Spleen (tissue), 11 donors: ENCODE measurements at regions not wholly inside any gene's neighbourhood (a gene's known extent, or its start where the extent isn't known, plus 50 kb on each side); places are given as distances from the start of the nearest gene placed in this dataset.

Experiments used
- DNase-seq: peaks from one replicate; pipeline ENCODE4 v3.0.0-alpha.2; 2020
- H3K27ac ChIP-seq, 8 donors: fragments of 200-600 bp; sonication (generic) in 7 of 8; 1 replicate in 4 of 8; 2 replicates in 4 of 8; pipeline versions ENCODE4 v1.5.0 to v1.8.0; 2016 to 2021; ENCODE audit warnings: inconsistent platforms in 4 of 8, mild to moderate bottlenecking in 4 of 8, moderate library complexity in 1 of 8
- H3K27me3 ChIP-seq, 7 donors: fragments of 200-600 bp; sonication (generic) in 6 of 7; replicated peaks in 1 of 7; 1 replicate in 4 of 7; 2 replicates in 3 of 7; pipeline versions ENCODE4 v1.5.0 to v1.8.0; 2016 to 2021; ENCODE audit warnings: inconsistent platforms in 3 of 7, mild to moderate bottlenecking in 1 of 7
- H3K36me3 ChIP-seq, 6 donors: fragments of 200-600 bp; sonication (generic) in 5 of 6; 1 replicate in 4 of 6; 2 replicates in 2 of 6; pipeline versions ENCODE4 v1.5.0 to v1.8.0; 2016 to 2021; ENCODE audit warnings: inconsistent platforms in 2 of 6
- H3K4me1 ChIP-seq, 6 donors: fragments of 200-600 bp; sonication (generic) in 5 of 6; 1 replicate in 3 of 6; 2 replicates in 3 of 6; pipeline versions ENCODE4 v1.5.0 to v1.8.0; 2016 to 2021; ENCODE audit warnings: inconsistent platforms in 3 of 6
- H3K4me3 ChIP-seq, 8 donors: fragments of 200-600 bp; sonication (generic) in 7 of 8; 1 replicate in 4 of 8; 2 replicates in 4 of 8; pipeline versions ENCODE4 v1.5.0 to v1.8.0; 2016 to 2021; ENCODE audit warnings: inconsistent platforms in 4 of 8, mild to moderate bottlenecking in 4 of 8, moderate library complexity in 2 of 8
- H3K9me3 ChIP-seq, 8 donors: fragments of 200-600 bp; sonication (generic) in 7 of 8; 1 replicate in 4 of 8; 2 replicates in 4 of 8; pipeline versions ENCODE4 v1.5.0 to v1.8.0; 2016 to 2021; ENCODE audit warnings: inconsistent platforms in 4 of 8
- CTCF ChIP-seq, 11 experiments: fragments of 200-600 bp in 7 of 11; fragments of 450-650 bp in 4 of 11; sonication (generic) in 4 of 11; IDR thresholded peaks in 8 of 11; conservative IDR thresholded peaks in 3 of 11; 1 replicate in 7 of 11; 2 replicates in 4 of 11; pipeline versions ENCODE4 v1.4.0 to v1.8.0; 2016 to 2021; ENCODE audit warnings: antibody characterized with exemption in 11 of 11, inconsistent platforms in 4 of 11, mild to moderate bottlenecking in 1 of 11
- POLR2A ChIP-seq, 3 donors: fragments of 450-650 bp; IDR thresholded peaks; one replicate each; pipeline ENCODE4 v1.5.1; 2017; ENCODE audit warnings: antibody characterized with exemption in 3 of 3, mild to moderate bottlenecking in 1 of 3
- POLR2AphosphoS5 ChIP-seq, 3 donors: sonication (generic); formaldehyde crosslinking; IDR thresholded peaks; one replicate each; pipeline ENCODE4 v1.5.1; 2017; ENCODE audit warnings: antibody characterized with exemption in 3 of 3
- WGBS, 5 donors: extraction: QIAGEN DNeasy Blood & Tissue Kit in 3 of 5; methylation state at CpG; one replicate each; pipeline versions ENCODE4 v1.1.5 to v1.1.7; 2013 to 2018; 5-methylcytosine and 5-hydroxymethylcytosine counted together
- intact Hi-C: fragments of 100-400 bp; cut with DNase I; formaldehyde crosslinking; loops from one replicate; pipeline ENCODE4 v1.15.0; 2023; ENCODE audit warnings: low total_unique reads
- donor health status: healthy with polysubstance abuse.
- donor health status: DM: no; HTN: no; CAD: no; lungs with moderate emphysema.
- donor health status: DM: no; HTN: no; CAD: no.
- donor health status: Bipolar disorder and iron deficiency.
- donor health status: healthy.
- donor health status: DM: no; HTN: no; CAD: no.
- donor health status: DM: yes; HTN: yes; CAD: no.

GRCh38 chr1:90810681-90811080 is 93.6 kb upstream of the BARHL2 start:
- Histone ChIP-seq H3K4me3 (no peak overlapping the region), H3K4me1 (no peaks in the 10 kb centered on the region), H3K27ac (no peak overlapping the region), H3K27me3 (peaks cover 0 to 11% (median 0%) of the 10 kb centered on the region in 7 donors), H3K9me3 (no peaks in the 10 kb centered on the region), H3K36me3 (no peaks in the 10 kb centered on the region)
- no peak for TF ChIP-seq POLR2AphosphoS5 (IDR thresholded peaks at IDR 0.05)
- intact Hi-C loops: no loop called here
- 85 to 97% (median 89%) methylated on average over 6 of the region's 6 CpGs for WGBS, 5 donors
- DNase-seq: no peak

- H3K4me3 ChIP-seq: no peak overlapping the region
- no peaks in the 10 kb centered on the region for H3K4me1 ChIP-seq
- H3K27ac ChIP-seq: no peak overlapping the region
- TF ChIP-seq CTCF (IDR thresholded peaks at IDR 0.05 in 8 of 11, conservative IDR thresholded peaks at IDR 0.05 in 3 of 11): no peak
- TF ChIP-seq POLR2AphosphoS5 (IDR thresholded peaks at IDR 0.05): no peak
- TF ChIP-seq POLR2A (IDR thresholded peaks at IDR 0.05): no peak
- peaks cover 0 to 5% (median 0%) of the 10 kb centered on the region in 7 donors for H3K27me3 ChIP-seq
- intact Hi-C loops: no loop called here
- H3K9me3 ChIP-seq: peaks cover 0 to 5% (median 0%) of the 10 kb centered on the region in 8 donors
- no peak for DNase-seq
- no peaks in the 10 kb centered on the region for H3K36me3 ChIP-seq
- 51 to 65% (median 58%) methylated on average over 3 of the region's 3 CpGs for WGBS, 5 donors
Observed at GRCh38 chr1:90809996-90810395, 92.9 kb upstream of the BARHL2 start.

- TF ChIP-seq POLR2A (IDR thresholded peaks at IDR 0.05) (no peak), POLR2AphosphoS5 (IDR thresholded peaks at IDR 0.05) (no peak), CTCF (IDR thresholded peaks at IDR 0.05 in 8 of 11, conservative IDR thresholded peaks at IDR 0.05 in 3 of 11) (no peak)
- Histone ChIP-seq H3K4me3 (no peak overlapping the region), H3K9me3 (peaks cover 0 to 7% (median 0%) of the 10 kb centered on the region in 8 donors), H3K4me1 (no peaks in the 10 kb centered on the region), H3K27ac (no peak overlapping the region), H3K27me3 (peaks cover 0 to 5% (median 0%) of the 10 kb centered on the region in 7 donors), H3K36me3 (no peaks in the 10 kb centered on the region)
- DNase-seq: no peak
- intact Hi-C loops: no loop called here
- WGBS, 5 donors: 43 to 61% (median 43%) methylated on average over 3 of the region's 3 CpGs
Observed at GRCh38 chr1:90809093-90809492, 92.0 kb upstream of the BARHL2 start.

- no peaks in the 10 kb centered on the region for H3K4me1 ChIP-seq
- no peak overlapping the region for H3K4me3 ChIP-seq
- intact Hi-C loops: no loop called here
- no peak for DNase-seq
- peaks cover 0 to 12% (median 0%) of the 10 kb centered on the region in 7 donors for H3K27me3 ChIP-seq
- no peaks in the 10 kb centered on the region for H3K36me3 ChIP-seq
- no peak overlapping the region for H3K27ac ChIP-seq
- H3K9me3 ChIP-seq: peaks cover 0 to 13% (median 0%) of the 10 kb centered on the region in 8 donors
- TF ChIP-seq POLR2A (IDR thresholded peaks at IDR 0.05) (no peak), POLR2AphosphoS5 (IDR thresholded peaks at IDR 0.05) (no peak), CTCF (IDR thresholded peaks at IDR 0.05 in 8 of 11, conservative IDR thresholded peaks at IDR 0.05 in 3 of 11) (no peak)
Observed at GRCh38 chr1:90807329-90807728, 90.2 kb upstream of the BARHL2 start.

GRCh38 chr1:90802622-90803021 is 85.5 kb upstream of the BARHL2 start:
- 73 to 95% (median 84%) methylated on average over 1 of the region's 1 CpG for WGBS, 5 donors
- no peak for TF ChIP-seq POLR2A (IDR thresholded peaks at IDR 0.05)
- no peak for TF ChIP-seq CTCF (IDR thresholded peaks at IDR 0.05 in 8 of 11, conservative IDR thresholded peaks at IDR 0.05 in 3 of 11)
- TF ChIP-seq POLR2AphosphoS5 (IDR thresholded peaks at IDR 0.05): no peak
- Histone ChIP-seq H3K4me3 (no peak overlapping the region), H3K27ac (no peak overlapping the region), H3K36me3 (no peaks in the 10 kb centered on the region), H3K27me3 (peaks cover 0 to 27% (median 0%) of the 10 kb centered on the region in 7 donors), H3K9me3 (peaks cover 0 to 13% (median 0%) of the 10 kb centered on the region in 8 donors), H3K4me1 (no peaks in the 10 kb centered on the region)
- no peak for DNase-seq
- intact Hi-C loops: no loop called here
